EH (cell line): ENCODE measurements at regions not wholly inside any gene's neighbourhood (a gene's known extent, or its start where the extent isn't known, plus 50 kb on each side); places are given as distances from the start of the nearest gene placed in this dataset.
"Not testable (repeated sequence)": the region's sequence is repeated elsewhere in the genome, so short reads cannot be mapped to it uniquely, and the experiment has no call there.

Experiments used
- DNase-seq: peaks from one replicate; pipeline ENCODE4 v3.0.0-alpha.2; 2015; ENCODE audit warnings: low read depth

- no peak for DNase-seq
These were observed 273.4 kb upstream of the GRIA3 start for GRCh38 chrX:122910697-122911096.

DNA sequence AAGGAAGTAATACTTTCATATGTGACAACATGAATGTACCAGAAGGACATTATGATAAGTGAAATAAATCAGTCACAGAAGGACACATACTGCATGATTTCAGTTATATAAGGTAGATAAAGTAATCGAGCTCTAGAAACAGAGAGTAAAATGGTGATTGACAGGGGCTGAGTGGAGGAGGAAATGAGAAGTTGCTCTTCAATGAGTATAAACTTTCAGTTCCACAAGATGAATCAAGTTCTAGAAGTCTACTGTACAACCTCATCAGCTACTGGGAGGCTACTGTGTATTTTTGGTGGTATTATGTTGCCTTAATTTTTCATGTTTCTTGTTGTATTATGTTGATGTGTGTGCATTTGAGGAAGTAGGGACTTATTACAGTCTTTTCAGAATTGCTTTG, 270.9 kb upstream of the GRIA3 start:
- DNase-seq: no peak

DNA sequence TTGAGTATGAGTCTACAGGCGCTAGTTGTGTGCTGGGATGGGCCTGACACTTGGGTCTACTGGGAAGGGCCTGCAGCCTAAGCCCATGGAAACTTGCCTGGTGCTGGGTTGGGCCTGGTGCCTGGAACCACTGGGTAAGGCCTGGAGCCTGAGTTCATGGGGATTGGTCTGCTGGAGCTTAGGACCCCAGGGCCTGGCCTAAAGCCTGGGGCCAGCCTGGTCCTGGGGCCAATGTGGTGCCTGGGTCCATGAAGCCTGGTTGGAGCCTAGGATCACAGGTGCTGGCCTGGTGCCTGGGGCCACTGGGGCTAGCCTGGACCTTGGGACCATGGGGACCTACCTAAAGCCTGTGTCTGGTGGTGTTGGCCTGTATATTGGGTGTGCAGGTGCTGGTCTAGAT, 270.3 kb upstream of the GRIA3 start:
- no peak for DNase-seq

DNA sequence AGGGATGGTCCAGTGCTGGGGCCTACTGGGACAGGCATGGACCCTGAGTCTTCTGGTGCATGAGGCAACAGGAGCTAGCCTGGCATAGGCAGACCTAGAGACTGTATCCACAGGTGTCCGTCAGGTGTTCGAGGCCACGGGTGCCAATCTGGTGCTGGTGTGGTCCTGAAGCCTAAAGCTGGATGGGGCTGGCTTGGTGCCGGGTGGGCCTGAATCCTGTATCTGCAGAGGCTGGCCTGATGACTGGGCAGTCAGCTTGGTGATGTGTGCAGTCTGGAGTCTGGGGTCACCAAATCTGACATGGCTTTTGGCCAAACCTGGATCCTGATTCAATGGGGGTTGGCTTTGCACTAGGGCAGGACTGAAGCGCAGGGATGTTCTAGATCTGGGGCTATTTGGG, 269.8 kb upstream of the GRIA3 start:
- DNase-seq: no peak

DNA sequence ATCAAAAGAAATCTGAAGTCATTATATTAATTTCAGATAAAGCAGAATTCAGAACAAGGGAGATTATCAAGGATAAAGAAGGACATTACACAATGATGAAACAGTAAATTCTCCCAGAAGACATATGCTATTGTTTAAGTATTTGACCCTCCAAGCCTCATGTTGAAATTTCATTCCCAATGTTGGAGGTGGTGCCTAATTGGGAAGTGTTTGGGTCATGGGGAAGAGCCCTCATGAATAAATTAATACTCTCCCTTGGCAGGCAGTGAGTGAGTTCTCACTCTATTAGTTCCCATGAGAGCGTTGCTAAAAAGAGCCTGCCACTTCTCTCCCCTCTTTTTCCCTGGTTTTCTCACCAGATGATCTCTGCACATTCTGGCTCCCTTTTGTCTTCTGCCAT, 249.9 kb upstream of the GRIA3 start:
- peak; percentile 0 for DNase-seq

DNA sequence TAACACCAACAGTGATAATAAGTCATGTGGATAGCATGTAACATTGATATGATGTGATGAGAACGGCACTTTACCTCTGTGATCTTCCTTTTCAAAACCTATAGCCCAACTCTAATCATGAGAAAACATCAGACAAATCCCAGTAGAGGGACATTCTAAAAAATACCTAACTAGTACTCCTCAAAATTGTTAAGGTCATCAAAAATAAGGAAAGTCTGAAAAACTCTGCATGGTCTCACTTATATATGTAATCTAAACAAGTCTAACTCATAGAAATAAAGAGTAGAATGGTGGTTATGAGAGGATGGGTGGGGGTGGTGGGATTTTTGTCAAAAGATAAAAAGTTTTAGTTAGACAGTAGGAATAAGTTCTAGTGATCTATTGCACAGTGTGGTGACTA, 243.9 kb upstream of the GRIA3 start:
- no peak for DNase-seq

- no peak for DNase-seq
These were observed 242.3 kb upstream of the GRIA3 start for GRCh38 chrX:122941806-122942205.

DNA sequence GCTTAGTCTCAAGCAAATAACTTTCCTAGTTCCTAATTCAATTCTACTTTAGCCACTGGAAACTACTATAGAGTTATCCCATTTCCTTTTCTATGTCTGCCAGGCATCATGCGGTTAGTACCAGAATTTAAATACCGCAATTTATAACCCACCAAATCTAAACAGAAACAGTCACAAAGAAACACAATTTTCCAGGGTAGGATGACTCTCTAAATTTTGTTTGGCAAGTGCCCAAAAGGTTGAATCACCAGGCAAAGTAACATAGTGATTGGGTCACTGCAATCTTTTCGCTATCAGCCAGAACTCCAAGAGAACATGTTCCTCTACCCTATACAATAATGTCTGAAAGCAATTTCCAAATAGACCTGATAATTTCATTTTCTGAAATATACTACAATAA, 240.2 kb upstream of the GRIA3 start:
- DNase-seq: peak; percentile 82

- DNase-seq: peak; percentile 16
These were observed 238.8 kb upstream of the GRIA3 start for GRCh38 chrX:122945328-122945727.

DNA sequence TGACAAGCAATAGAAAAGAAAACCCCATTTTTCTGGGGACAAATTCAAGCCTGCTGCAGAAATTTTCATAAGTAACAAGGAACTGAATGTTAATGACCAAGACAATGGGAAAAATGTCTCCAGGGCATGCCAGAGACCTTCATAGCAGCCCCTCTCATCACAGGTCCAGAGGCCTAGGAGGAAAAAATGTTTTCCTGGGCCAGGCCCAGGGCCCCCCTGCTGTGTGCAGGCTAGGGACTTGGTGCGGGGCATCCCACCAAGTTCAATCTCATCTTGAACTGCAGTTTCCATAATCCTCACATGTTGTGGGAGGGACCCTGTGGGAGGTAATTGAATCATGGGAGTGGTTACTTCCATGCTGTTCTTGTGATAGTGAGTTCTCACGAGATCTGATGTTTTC, 211.5 kb upstream of the GRIA3 start:
- no peak for DNase-seq

- no peak for DNase-seq
These were observed 201.6 kb upstream of the GRIA3 start for GRCh38 chrX:122982521-122982920.

GRCh38 chrX:123002844-123003243, 181.2 kb upstream of the GRIA3 start:
- DNase-seq: not testable (repeated sequence)

DNA sequence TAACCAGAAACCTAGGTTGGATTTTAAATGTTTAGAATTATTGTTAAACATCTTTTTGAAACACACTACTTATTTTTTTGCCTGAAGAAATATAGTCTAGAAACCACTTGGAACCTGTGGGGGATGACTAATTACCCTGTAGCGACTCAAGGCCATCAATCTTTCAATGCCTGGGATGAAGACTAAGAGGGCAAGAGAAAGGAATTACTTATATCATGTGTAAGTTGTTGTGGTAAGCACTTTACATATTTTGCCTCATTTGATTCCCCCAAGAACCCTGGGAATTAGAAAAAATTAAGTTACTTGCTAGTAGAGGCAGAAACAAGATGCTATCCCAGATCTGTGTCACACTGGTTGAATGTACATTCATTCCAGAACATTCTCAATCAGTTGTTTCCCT, 170.9 kb upstream of the GRIA3 start:
- DNase-seq: peak; percentile 1

DNA sequence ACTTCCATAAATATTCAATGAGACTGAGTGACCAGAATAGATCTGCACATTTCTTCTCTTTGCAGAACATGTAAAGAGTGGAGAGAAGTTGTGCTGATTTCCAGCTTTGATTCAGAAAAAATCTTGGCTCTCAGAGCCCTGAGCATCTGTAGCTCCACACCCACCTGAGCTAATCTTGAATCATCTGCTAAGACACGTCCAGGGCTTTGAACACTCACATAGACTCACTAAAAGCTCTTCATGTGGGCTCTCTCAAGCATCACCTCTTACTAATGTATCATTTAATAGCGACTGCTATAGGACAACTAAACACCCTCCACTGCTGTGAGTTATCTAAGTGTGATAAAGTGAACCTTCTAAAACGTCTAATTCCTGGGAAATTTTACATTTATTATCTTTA, 147.7 kb upstream of the GRIA3 start:
- no peak for DNase-seq

DNA sequence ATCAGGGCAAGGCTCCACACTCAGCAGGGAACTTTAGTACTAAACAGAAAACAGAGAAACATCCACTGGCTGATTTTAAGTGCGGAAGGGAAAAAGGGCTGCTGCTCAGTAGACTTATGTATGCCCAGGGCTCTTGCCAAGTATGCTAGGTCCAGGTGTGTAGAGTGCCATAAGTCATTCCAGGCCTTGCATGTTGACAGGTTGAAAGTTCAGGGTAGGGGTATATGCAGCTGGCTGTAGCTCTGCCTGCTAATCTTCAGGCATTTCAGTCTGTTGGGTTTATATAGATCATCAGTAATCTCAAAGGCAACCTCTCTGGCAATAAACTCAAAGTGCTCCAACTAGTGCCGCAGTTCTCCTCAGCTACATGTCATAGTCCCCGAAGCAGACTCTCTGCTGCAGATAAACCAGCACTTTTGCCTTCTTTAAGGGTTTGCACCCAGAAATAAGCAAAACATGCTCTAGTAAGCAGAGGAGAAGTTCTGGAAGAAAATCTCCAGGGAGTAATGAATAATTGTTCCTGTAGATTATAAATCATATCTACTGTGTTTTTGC, 134.9 kb upstream of the GRIA3 start:
- no peak for DNase-seq

- no peak for DNase-seq
These were observed 123.1 kb upstream of the GRIA3 start for GRCh38 chrX:123060986-123061385.

DNA sequence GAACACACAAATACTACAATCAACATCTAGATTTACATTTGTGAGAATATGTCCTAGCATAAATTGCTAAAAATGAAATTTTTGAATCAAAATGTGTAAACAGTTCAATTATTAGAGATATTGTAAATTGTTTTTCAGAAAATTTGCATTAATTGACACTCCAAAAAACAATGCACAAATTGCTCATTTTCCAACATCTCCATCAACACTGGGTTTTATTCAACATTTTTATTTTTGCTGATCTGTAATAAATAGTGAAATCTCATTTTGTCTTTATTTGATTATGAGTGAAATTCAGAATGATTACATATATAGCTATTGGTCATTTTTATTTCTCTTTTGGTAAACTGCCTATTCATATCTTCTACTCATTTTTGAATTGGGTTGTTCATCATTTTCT, 120.0 kb upstream of the GRIA3 start:
- DNase-seq: no peak

GRCh38 chrX:123072686-123073385, 111.2 kb upstream of the GRIA3 start:
- no peak for DNase-seq

- DNase-seq: no peak
These were observed 108.0 kb upstream of the GRIA3 start for GRCh38 chrX:123075947-123076561.

- peak; percentile 47 for DNase-seq
These were observed 106.4 kb upstream of the GRIA3 start for GRCh38 chrX:123077631-123078030.

DNA sequence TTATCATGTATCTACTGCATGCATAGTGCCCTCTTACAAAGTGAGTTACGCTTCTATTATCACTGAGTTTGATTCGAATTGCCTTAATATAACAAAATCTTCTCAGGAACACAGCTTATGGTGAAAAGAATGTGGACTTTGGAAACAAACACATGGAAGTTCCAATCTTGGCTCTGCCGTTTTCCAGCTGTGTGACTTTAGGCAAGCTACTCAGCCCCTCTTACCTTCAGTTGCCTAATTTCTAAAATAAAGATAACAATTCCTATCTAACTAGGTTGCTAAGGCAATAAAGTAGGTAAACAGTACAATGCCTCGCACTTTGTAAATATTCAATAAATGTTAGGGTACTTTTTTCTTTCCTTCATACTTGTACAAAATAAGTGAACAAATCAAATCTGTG, 104.0 kb upstream of the GRIA3 start:
- DNase-seq: no peak

DNA sequence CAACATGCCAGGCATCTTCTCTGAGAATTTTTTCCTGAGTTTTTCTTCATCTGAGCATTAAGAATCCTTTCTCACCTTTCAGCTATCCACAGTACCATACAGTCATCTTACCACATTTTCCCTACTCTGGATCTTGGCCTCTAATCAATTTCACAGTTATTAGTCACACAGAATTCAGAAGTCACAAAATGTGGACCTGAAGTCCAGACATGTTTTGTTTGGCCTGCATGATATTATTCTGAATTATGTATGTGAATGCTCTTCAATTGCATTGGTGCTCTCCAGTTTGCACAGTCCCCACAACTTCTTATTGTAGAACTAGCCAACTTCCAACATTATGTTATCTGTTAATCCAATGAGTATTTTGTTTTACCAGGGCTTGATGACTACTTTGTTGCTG, 102.3 kb upstream of the GRIA3 start:
- peak; percentile 48 for DNase-seq

GRCh38 chrX:123083924-123084323, 100.2 kb upstream of the GRIA3 start:
- peak; percentile 67 for DNase-seq

- peak; percentile 91 for DNase-seq
These were observed 99.3 kb upstream of the GRIA3 start for GRCh38 chrX:123084797-123085196.
